Prostate gland (tissue), 2 donors: ENCODE measurements at regions not wholly inside any gene's neighbourhood (a gene's known extent, or its start where the extent isn't known, plus 50 kb on each side); places are given as distances from the start of the nearest gene placed in this dataset.

Experiments used
- POLR2AphosphoS5 ChIP-seq: sonication (generic); formaldehyde crosslinking; IDR thresholded peaks from one replicate; pipeline ENCODE4 v1.6.1; 2017; ENCODE audit warnings: antibody characterized with exemption
- TF ChIP-seq, protein P1 (sequence below), 4 experiments: fragments of 200-600 bp in 2 of 4; fragments of 450-650 bp in 2 of 4; sonication (generic) in 2 of 4; IDR thresholded peaks; 1 replicate in 3 of 4; 2 replicates in 1 of 4; pipeline ENCODE4 v1.5.1; 2016 to 2019; ENCODE audit warnings: antibody characterized with exemption in 4 of 4, mild to moderate bottlenecking in 2 of 4, moderate library complexity in 2 of 4

GRCh38 chr4:136928957-136929411, 603.3 kb downstream of the PCDH18 start:
- TF ChIP-seq, protein P1, sequence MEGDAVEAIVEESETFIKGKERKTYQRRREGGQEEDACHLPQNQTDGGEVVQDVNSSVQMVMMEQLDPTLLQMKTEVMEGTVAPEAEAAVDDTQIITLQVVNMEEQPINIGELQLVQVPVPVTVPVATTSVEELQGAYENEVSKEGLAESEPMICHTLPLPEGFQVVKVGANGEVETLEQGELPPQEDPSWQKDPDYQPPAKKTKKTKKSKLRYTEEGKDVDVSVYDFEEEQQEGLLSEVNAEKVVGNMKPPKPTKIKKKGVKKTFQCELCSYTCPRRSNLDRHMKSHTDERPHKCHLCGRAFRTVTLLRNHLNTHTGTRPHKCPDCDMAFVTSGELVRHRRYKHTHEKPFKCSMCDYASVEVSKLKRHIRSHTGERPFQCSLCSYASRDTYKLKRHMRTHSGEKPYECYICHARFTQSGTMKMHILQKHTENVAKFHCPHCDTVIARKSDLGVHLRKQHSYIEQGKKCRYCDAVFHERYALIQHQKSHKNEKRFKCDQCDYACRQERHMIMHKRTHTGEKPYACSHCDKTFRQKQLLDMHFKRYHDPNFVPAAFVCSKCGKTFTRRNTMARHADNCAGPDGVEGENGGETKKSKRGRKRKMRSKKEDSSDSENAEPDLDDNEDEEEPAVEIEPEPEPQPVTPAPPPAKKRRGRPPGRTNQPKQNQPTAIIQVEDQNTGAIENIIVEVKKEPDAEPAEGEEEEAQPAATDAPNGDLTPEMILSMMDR (IDR thresholded peaks at IDR 0.05): no peak
- no peak for TF ChIP-seq POLR2AphosphoS5
